GM12878 (cell line): ENCODE measurements at regions not wholly inside any gene's neighbourhood (a gene's known extent, or its start where the extent isn't known, plus 50 kb on each side); places are given as distances from the start of the nearest gene placed in this dataset.

Source experiments
- ATAC-seq: fragments of 200-7000 bp; cut with Tn5 transposase; 3 replicates; pipeline ENCODE4 v1.9.1; 2020; ENCODE audit warnings: mild to moderate bottlenecking, moderate library complexity
- BruUV-seq: library from RNA; stranded (reverse); fragments of 400-500 nt; replicated peaks from 2 replicates; lab custom pipeline; 2021; lab: Mats Ljungman, UMichigan
- CTCF ChIA-PET: fragments of 300-600 bp; sonication (Branson Sonifier 250); formaldehyde crosslinking; extraction: SDS; loops from one replicate; lab custom pipeline; 2021; ENCODE audit warnings: inconsistent platforms; lab: Yijun Ruan, JAX
- POLR2A ChIA-PET: fragments of 350-600 bp; formaldehyde crosslinking; extraction: SDS; loops from one replicate; lab custom pipeline; 2021; ENCODE audit warnings: inconsistent platforms; lab: Charles Lee
- RAD21 ChIA-PET: fragments of 300-600 bp; sonication (Branson Sonifier 250); formaldehyde crosslinking; loops from one replicate; lab custom pipeline; 2023; ENCODE audit warnings: antibody characterized with exemption; ENCODE audit not compliant: unreplicated experiment; lab: Charles Lee
- SMC1A ChIA-PET: fragments of 300-600 bp; sonication (Branson Sonifier 250); formaldehyde crosslinking; loops from one replicate; lab custom pipeline; 2023; ENCODE audit not compliant: unreplicated experiment, uncharacterized antibody; lab: Charles Lee
- DNase-seq: peaks from one replicate; pipeline ENCODE4 v3.0.0-alpha.2; 2011; ENCODE audit warnings: low read depth, low spot score
- FAIRE-seq: peaks from 3 replicates; lab custom pipeline; 2011; peaks lifted over from hg19 to GRCh38; lab: Jason Lieb, UNC
- H2AFZ ChIP-seq: 2 replicates; pipeline ENCODE4 v1.6.0; 2011; ENCODE audit warnings: low read depth, low read length, control low read depth; ENCODE audit not compliant: control insufficient read depth
- H3K27ac ChIP-seq: 2 replicates; pipeline ENCODE4 v1.5.1; 2011; ENCODE audit warnings: control low read depth; ENCODE audit not compliant: control insufficient read depth, insufficient read depth
- H3K27me3 ChIP-seq, 2 experiments: replicated peaks in 1 of 2; 2 replicates each; pipeline versions ENCODE4 v1.6.0 to v1.6.1; 2011; ENCODE audit warnings: low read length in 1 of 2; ENCODE audit not compliant: control insufficient read depth in 2 of 2, insufficient read depth in 2 of 2
- H3K36me3 ChIP-seq, 2 experiments: 2 replicates each; pipeline ENCODE4 v1.5.1; 2011; ENCODE audit warnings: low read length in 1 of 2; ENCODE audit not compliant: control insufficient read depth in 2 of 2, insufficient read depth in 2 of 2
- H3K4me1 ChIP-seq: 2 replicates; pipeline ENCODE4 v1.6.1; 2011; ENCODE audit warnings: mild to moderate bottlenecking, low read length, moderate library complexity, mixed read lengths; ENCODE audit not compliant: control insufficient read depth, insufficient read depth
- H3K4me2 ChIP-seq: 2 replicates; pipeline ENCODE4 v1.6.0; 2011; ENCODE audit warnings: control low read depth; ENCODE audit not compliant: control insufficient read depth, insufficient read depth
- H3K4me3 ChIP-seq: fragments of 200-600 bp; sonication (generic); 2 replicates; pipeline ENCODE4 v1.5.1; 2016
- H3K79me2 ChIP-seq: 2 replicates; pipeline ENCODE4 v1.6.0; 2011; ENCODE audit warnings: low read length; ENCODE audit not compliant: control insufficient read depth, insufficient read depth
- H3K9ac ChIP-seq: 2 replicates; pipeline ENCODE4 v1.8.0; 2011; ENCODE audit warnings: low read length, control low read depth, mixed read lengths; ENCODE audit not compliant: control insufficient read depth, insufficient read depth
- H3K9me3 ChIP-seq: replicated peaks from 3 replicates; pipeline ENCODE4 v1.5.1; 2011; ENCODE audit warnings: mild to moderate bottlenecking, low read length; ENCODE audit not compliant: control insufficient read depth, insufficient read depth
- H4K20me1 ChIP-seq: 2 replicates; pipeline ENCODE4 v1.6.0; 2011; ENCODE audit not compliant: control insufficient read depth, insufficient read depth
- CBFB ChIP-seq: IDR thresholded peaks from 2 replicates; pipeline ENCODE4 v1.6.1; 2016; ENCODE audit warnings: antibody characterized with exemption, low read depth
- CHD2 ChIP-seq: IDR thresholded peaks from 2 replicates; pipeline ENCODE4 v1.6.1; 2011; ENCODE audit warnings: low read depth, low read length, improper control_type of control experiment, borderline replicate concordance
- EGR1 ChIP-seq, 2 experiments: IDR thresholded peaks; 1 replicate in 1 of 2; 2 replicates in 1 of 2; pipeline ENCODE4 v1.6.1; 2011 to 2012; ENCODE audit warnings: low read depth in 2 of 2, low read length in 2 of 2, borderline replicate concordance in 1 of 2, mild to moderate bottlenecking in 1 of 2, moderate library complexity in 1 of 2
- FOXK2 ChIP-seq: fragments of 450-650 bp; IDR thresholded peaks from 2 replicates; pipeline ENCODE4 v1.6.1; 2017; ENCODE audit warnings: mild to moderate bottlenecking, moderate library complexity
- HDGF ChIP-seq: fragments of 450-650 bp; IDR thresholded peaks from 2 replicates; pipeline ENCODE4 v1.6.1; 2016; ENCODE audit warnings: antibody characterized with exemption
- MYC ChIP-seq: IDR thresholded peaks from 2 replicates; pipeline ENCODE4 v1.6.1; 2011; ENCODE audit warnings: mild to moderate bottlenecking, low read length, moderate library complexity, inconsistent platforms; ENCODE audit not compliant: insufficient read depth, insufficient replicate concordance, insufficient read length, severe bottlenecking
- NFXL1 ChIP-seq: fragments of 450-650 bp; IDR thresholded peaks from 2 replicates; pipeline ENCODE4 v1.6.1; 2017; ENCODE audit warnings: antibody characterized with exemption, mild to moderate bottlenecking, borderline replicate concordance
- NR2C1 ChIP-seq: fragments of 450-650 bp; IDR thresholded peaks from 2 replicates; pipeline ENCODE4 v1.6.1; 2017; ENCODE audit warnings: antibody characterized with exemption, mild to moderate bottlenecking, moderate library complexity
- PML ChIP-seq: IDR thresholded peaks from 2 replicates; pipeline ENCODE4 v1.6.1; 2012; ENCODE audit warnings: low read length, inconsistent platforms
- POLR2AphosphoS5 ChIP-seq: IDR thresholded peaks from 2 replicates; pipeline ENCODE4 v1.6.1; 2011; ENCODE audit warnings: mild to moderate bottlenecking, low read length, inconsistent platforms
- SPI1 ChIP-seq: IDR thresholded peaks from 2 replicates; pipeline ENCODE4 v1.6.1; 2011; ENCODE audit warnings: low read depth, mild to moderate bottlenecking, low read length, moderate library complexity, borderline replicate concordance; ENCODE audit not compliant: insufficient read depth
- SUZ12 ChIP-seq: fragments of 200-600 bp; sonication (generic); IDR thresholded peaks from one replicate; pipeline ENCODE4 v1.6.1; 2018; ENCODE audit warnings: antibody characterized with exemption, mild to moderate bottlenecking; ENCODE audit not compliant: unreplicated experiment
- WGBS: methylation state at CpG from one replicate; pipeline ENCODE4 v1.1.6; 2016; ENCODE audit warnings: low lambda C conversion rate; ENCODE audit not compliant: insufficient replicate concordance, insufficient coverage; ENCODE audit errors: missing lambda C conversion rate; 5-methylcytosine and 5-hydroxymethylcytosine counted together
- in situ Hi-C: fragments of 300-500 bp; cut with MboI; formaldehyde crosslinking; loops from 9 replicates; pipeline ENCODE4 v1.14.3; 2018; ENCODE audit warnings: mixed read lengths
- intact Hi-C: fragments of 100-400 bp; cut with micrococcal nuclease; formaldehyde crosslinking; loops from one replicate; pipeline ENCODE4 v1.14.2; 2022; ENCODE audit not compliant: unreplicated experiment
- TF ChIP-seq, protein P1 (sequence below): IDR thresholded peaks from 2 replicates; pipeline ENCODE4 v1.6.1; 2011; ENCODE audit warnings: low read depth, low read length, improper control_type of control experiment, borderline replicate concordance
- TF ChIP-seq, protein P2 (sequence below): fragments of 450-650 bp; IDR thresholded peaks from 2 replicates; pipeline ENCODE4 v1.6.1; 2017; ENCODE audit warnings: mild to moderate bottlenecking, moderate library complexity

DNA sequence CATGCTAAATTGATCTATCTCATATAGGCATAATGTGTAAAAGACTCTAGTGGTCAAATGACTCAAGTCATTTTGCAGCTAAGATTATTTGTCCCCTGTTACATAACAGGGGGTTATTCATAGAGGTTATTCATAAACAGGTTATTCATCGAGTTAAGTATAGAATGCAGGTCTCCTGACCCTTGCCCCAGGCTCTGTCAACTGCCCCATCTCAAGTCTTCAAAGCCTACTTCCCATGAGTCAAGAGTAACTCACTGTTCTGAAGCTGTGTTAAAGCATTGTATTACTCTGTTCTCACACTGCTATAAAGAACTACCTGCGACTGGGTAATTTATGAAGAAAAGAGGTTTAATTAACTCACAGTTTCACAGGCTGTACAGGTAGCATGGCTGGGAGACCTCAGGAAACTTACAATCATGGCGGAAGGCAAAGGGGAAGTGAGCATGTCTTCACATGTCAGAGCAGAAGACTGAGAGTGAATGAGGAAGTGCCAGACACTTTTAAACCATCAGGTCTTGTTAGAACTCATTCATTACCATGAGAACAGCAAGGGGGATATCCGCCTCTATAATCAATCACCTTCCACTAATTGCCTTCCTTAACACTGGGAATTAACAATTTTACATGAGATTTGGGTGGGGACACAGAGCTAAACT lies 226.2 kb upstream of the BLID start:
- Histone ChIP-seq H3K27me3 (no peaks in the 10 kb centered on the region), H3K4me2 (no peak overlapping the region), H2AFZ (no peak overlapping the region), H3K4me1 (no peaks in the 10 kb centered on the region), H3K79me2 (no peaks in the 10 kb centered on the region), H3K36me3 (no peaks in the 10 kb centered on the region), H3K27ac (no peak overlapping the region), H3K9ac (no peak overlapping the region), H3K9me3 (no peaks in the 10 kb centered on the region; the same call in 2 of the 3 replicates), H4K20me1 (no peaks in the 10 kb centered on the region), H3K4me3 (no peak overlapping the region)
- ChIA-PET RAD21 (no interaction called here), POLR2A (no interaction called here), CTCF (no interaction called here), SMC1A (no interaction called here)
- 11% methylated on average over 4 of the region's 4 CpGs for WGBS
- DNase-seq (no peak), ATAC-seq (no peak), FAIRE-seq (no peak)
- no TSS peak for BruUV-seq
- in situ Hi-C loops (no loop called here), intact Hi-C loops (no loop called here)
- TF ChIP-seq, protein P1, sequence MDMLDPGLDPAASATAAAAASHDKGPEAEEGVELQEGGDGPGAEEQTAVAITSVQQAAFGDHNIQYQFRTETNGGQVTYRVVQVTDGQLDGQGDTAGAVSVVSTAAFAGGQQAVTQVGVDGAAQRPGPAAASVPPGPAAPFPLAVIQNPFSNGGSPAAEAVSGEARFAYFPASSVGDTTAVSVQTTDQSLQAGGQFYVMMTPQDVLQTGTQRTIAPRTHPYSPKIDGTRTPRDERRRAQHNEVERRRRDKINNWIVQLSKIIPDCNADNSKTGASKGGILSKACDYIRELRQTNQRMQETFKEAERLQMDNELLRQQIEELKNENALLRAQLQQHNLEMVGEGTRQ: no peak
- TF ChIP-seq SPI1: peak; percentile 70; the same call in 1 of the 2 replicates

DNA sequence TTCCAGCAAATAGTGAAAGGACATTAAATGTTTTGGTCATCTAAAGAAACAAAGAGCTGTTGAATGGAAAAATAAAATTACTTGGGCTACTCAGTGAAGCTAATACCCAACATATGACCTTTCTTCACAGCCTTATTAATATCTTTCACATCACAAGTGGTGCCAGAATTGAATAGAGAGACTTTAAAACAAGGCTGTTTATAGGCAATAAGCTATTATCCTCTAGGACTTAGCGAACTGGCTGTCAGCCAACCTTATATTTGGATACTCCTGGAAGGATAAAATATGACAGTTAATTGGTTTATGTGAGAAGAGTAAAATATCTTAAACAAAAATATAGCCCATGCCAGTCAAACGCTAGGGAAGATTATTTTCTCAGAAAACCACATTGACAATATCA lies 225.5 kb upstream of the BLID start:
- DNase-seq (no peak), FAIRE-seq (no peak), ATAC-seq (no peak)
- no peak overlapping the region for H3K4me2 ChIP-seq
- ChIA-PET SMC1A (no interaction called here), POLR2A (no interaction called here), CTCF (no interaction called here), RAD21 (no interaction called here)
- WGBS: 26% methylated on average over 2 of the region's 2 CpGs
- H3K9me3 ChIP-seq: no peaks in the 10 kb centered on the region; the same call in 2 of the 3 replicates
- no peaks in the 10 kb centered on the region for H3K4me1 ChIP-seq
- no peak overlapping the region for H2AFZ ChIP-seq
- no TSS peak for BruUV-seq
- H3K27me3 ChIP-seq: no peaks in the 10 kb centered on the region
- no peak overlapping the region for H3K9ac ChIP-seq
- H3K36me3 ChIP-seq: no peaks in the 10 kb centered on the region
- no peaks in the 10 kb centered on the region for H3K79me2 ChIP-seq
- no peaks in the 10 kb centered on the region for H4K20me1 ChIP-seq
- no peak overlapping the region for H3K27ac ChIP-seq
- in situ Hi-C loops: no loop called here
- intact Hi-C loops: no loop called here
- H3K4me3 ChIP-seq: no peak overlapping the region
- no peak for TF ChIP-seq CHD2
- no peak for TF ChIP-seq SUZ12
- TF ChIP-seq EGR1 (IDR thresholded peaks at IDR 0.05; ENCODE audit: borderline replicate concordance in 1 of 2, low read depth in 2 of 2, low read length in 2 of 2): no peak
- no peak for TF ChIP-seq PML
- no peak for TF ChIP-seq POLR2AphosphoS5
- TF ChIP-seq HDGF: no peak
- no peak for TF ChIP-seq NFXL1
- TF ChIP-seq, protein P2, sequence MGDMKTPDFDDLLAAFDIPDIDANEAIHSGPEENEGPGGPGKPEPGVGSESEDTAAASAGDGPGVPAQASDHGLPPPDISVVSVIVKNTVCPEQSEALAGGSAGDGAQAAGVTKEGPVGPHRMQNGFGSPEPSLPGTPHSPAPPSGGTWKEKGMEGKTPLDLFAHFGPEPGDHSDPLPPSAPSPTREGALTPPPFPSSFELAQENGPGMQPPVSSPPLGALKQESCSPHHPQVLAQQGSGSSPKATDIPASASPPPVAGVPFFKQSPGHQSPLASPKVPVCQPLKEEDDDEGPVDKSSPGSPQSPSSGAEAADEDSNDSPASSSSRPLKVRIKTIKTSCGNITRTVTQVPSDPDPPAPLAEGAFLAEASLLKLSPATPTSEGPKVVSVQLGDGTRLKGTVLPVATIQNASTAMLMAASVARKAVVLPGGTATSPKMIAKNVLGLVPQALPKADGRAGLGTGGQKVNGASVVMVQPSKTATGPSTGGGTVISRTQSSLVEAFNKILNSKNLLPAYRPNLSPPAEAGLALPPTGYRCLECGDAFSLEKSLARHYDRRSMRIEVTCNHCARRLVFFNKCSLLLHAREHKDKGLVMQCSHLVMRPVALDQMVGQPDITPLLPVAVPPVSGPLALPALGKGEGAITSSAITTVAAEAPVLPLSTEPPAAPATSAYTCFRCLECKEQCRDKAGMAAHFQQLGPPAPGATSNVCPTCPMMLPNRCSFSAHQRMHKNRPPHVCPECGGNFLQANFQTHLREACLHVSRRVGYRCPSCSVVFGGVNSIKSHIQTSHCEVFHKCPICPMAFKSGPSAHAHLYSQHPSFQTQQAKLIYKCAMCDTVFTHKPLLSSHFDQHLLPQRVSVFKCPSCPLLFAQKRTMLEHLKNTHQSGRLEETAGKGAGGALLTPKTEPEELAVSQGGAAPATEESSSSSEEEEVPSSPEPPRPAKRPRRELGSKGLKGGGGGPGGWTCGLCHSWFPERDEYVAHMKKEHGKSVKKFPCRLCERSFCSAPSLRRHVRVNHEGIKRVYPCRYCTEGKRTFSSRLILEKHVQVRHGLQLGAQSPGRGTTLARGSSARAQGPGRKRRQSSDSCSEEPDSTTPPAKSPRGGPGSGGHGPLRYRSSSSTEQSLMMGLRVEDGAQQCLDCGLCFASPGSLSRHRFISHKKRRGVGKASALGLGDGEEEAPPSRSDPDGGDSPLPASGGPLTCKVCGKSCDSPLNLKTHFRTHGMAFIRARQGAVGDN: no peak
- no peak for TF ChIP-seq NR2C1
- no peak for TF ChIP-seq CBFB
- TF ChIP-seq MYC: no peak
- no peak for TF ChIP-seq FOXK2
